ENCODE measurements at regions not wholly inside any gene's neighbourhood (a gene's known extent, or its start where the extent isn't known, plus 50 kb on each side); places are given as distances from the start of the nearest gene placed in this dataset.

GRCh38 chr11:119788911-119789560, 60.0 kb upstream of the NECTIN1 start:
- DNase-seq (ENCODE audit: low read depth), result no peak
- no peak overlapping the region for H3K4me3 ChIP-seq (ENCODE audit: low read length)
- TF ChIP-seq CTCF (conservative IDR thresholded peaks at IDR 0.05; ENCODE audit: low read depth, low read length), result no peak

GRCh38 chr11:119788096-119788883, 59.3 kb upstream of the NECTIN1 start:
- no peak overlapping the region for H3K4me3 ChIP-seq (ENCODE audit: low read length)
- TF ChIP-seq CTCF (conservative IDR thresholded peaks at IDR 0.05; ENCODE audit: low read depth, low read length), result no peak
- no peak for DNase-seq (ENCODE audit: low read depth)

- no peak for DNase-seq (ENCODE audit: low read depth)
- TF ChIP-seq CTCF (conservative IDR thresholded peaks at IDR 0.05; ENCODE audit: low read depth, low read length), result no peak
- H3K4me3 ChIP-seq (ENCODE audit: low read length), result no peak overlapping the region
Measured at GRCh38 chr11:119787074-119787461, 58.1 kb upstream of the NECTIN1 start.

- no peak for TF ChIP-seq CTCF (conservative IDR thresholded peaks at IDR 0.05; ENCODE audit: low read depth, low read length)
- H3K4me3 ChIP-seq (ENCODE audit: low read length), result no peak overlapping the region
- DNase-seq (ENCODE audit: low read depth), result no peak
Measured at GRCh38 chr11:119786431-119787073, 57.6 kb upstream of the NECTIN1 start.

- no peak for TF ChIP-seq CTCF (conservative IDR thresholded peaks at IDR 0.05; ENCODE audit: low read depth, low read length)
- DNase-seq (ENCODE audit: low read depth), result no peak
- no peak overlapping the region for H3K4me3 ChIP-seq (ENCODE audit: low read length)
Measured at GRCh38 chr11:119785131-119785530, 56.1 kb upstream of the NECTIN1 start.

GRCh38 chr11:119784421-119784820, 55.4 kb upstream of the NECTIN1 start:
- no peak for TF ChIP-seq CTCF (conservative IDR thresholded peaks at IDR 0.05; ENCODE audit: low read depth, low read length)
- H3K4me3 ChIP-seq (ENCODE audit: low read length), result no peak overlapping the region
- no peak for DNase-seq (ENCODE audit: low read depth)

Data from retinal pigment epithelial cell (primary cell).